ENCODE measurements at regions not wholly inside any gene's neighbourhood (a gene's known extent, or its start where the extent isn't known, plus 50 kb on each side); places are given as distances from the start of the nearest gene placed in this dataset.

GRCh38 chr7:153030976-153031375, 271.4 kb downstream of the ACTR3B start:
- WGBS (ENCODE audit: low lambda C conversion rate), result 31% methylated on average over 5 of the region's 5 CpGs
- in situ Hi-C loops (cut with HindIII; ENCODE audit: extremely low pct_ligation_motif_present, low pct_unique_long_range_greater_than_20kb), result no loop called here
- FAIRE-seq (no peak), DNase-seq (ENCODE audit: low spot score) (no peak), ATAC-seq (no peak)
- H3K9me3 ChIP-seq (ENCODE audit: low read length), result no peaks in the 10 kb centered on the region
- no peak overlapping the region for H3K4me3 ChIP-seq (replicated peaks in 1 of 3; ENCODE audit: insufficient read depth in 1 of 3, low read depth in 2 of 3, low read length in 3 of 3)
- no TSS peak for BruUV-seq (replicated peaks)
- POLR2A ChIA-PET, result no interaction called here
- no peaks in the 10 kb centered on the region for H3K36me3 ChIP-seq (replicated peaks in 1 of 2; ENCODE audit: control insufficient read depth in 1 of 2, insufficient read depth in 2 of 2, low read length in 2 of 2)
- H3K9ac ChIP-seq (ENCODE audit: insufficient read depth, low read depth, low read length), result no peak overlapping the region
- intact Hi-C loops (cut with micrococcal nuclease; ENCODE audit: unreplicated experiment), result no loop called here
- no peak overlapping the region for H2AFZ ChIP-seq (ENCODE audit: low read length)
- H3K79me2 ChIP-seq (ENCODE audit: insufficient read depth, low read length), result no peaks in the 10 kb centered on the region
- H3K27ac ChIP-seq (ENCODE audit: extremely low read length, insufficient read depth, low read length), result no peak overlapping the region
- peaks cover 0 to 2% of the 10 kb centered on the region in 2 experiments; a peak in 1 of 5 replicates for H3K27me3 ChIP-seq (ENCODE audit: control insufficient read depth in 1 of 2, insufficient read depth in 2 of 2, low read length in 2 of 2)
- CTCF ChIA-PET (ENCODE audit: low intra/inter-chr PET ratio, low total read pairs), result no interaction called here
- H3K4me2 ChIP-seq (ENCODE audit: low read depth, low read length), result no peak overlapping the region
- TF ChIP-seq NR2F1 (CRISPR knock-in tag; IDR thresholded peaks at IDR 0.05) (no peak), YEATS2 (CRISPR knock-in tag; IDR thresholded peaks at IDR 0.05; ENCODE audit: borderline replicate concordance) (no peak), ZNF780A (CRISPR knock-in tag; IDR thresholded peaks at IDR 0.05) (no peak), ZNF746 (CRISPR knock-in tag; IDR thresholded peaks at IDR 0.05) (no peak), PBX3 (CRISPR knock-in tag; IDR thresholded peaks at IDR 0.05; ENCODE audit: borderline replicate concordance) (no peak), ZFP62 (CRISPR knock-in tag; IDR thresholded peaks at IDR 0.05) (no peak), ZNF83 (CRISPR knock-in tag; IDR thresholded peaks at IDR 0.05; ENCODE audit: borderline replicate concordance) (no peak), ZNF547 (CRISPR knock-in tag; IDR thresholded peaks at IDR 0.05) (no peak), FLYWCH1 (CRISPR knock-in tag; IDR thresholded peaks at IDR 0.05) (no peak), THAP7 (CRISPR knock-in tag; IDR thresholded peaks at IDR 0.05) (no peak), CREBL2 (CRISPR knock-in tag; IDR thresholded peaks at IDR 0.05; ENCODE audit: borderline replicate concordance) (no peak), RFXANK (CRISPR knock-in tag; IDR thresholded peaks at IDR 0.05) (no peak), DMTF1 (CRISPR knock-in tag; IDR thresholded peaks at IDR 0.05) (no peak), GPBP1L1 (CRISPR knock-in tag; IDR thresholded peaks at IDR 0.05) (no peak), PCBP2 (optimal IDR thresholded peaks at IDR 0.05; ENCODE audit: low read depth, low read length, poor library complexity, severe bottlenecking) (no peak)
- H4K20me1 ChIP-seq (ENCODE audit: insufficient read depth, low read length), result no peaks in the 10 kb centered on the region
- H3K4me1 ChIP-seq (ENCODE audit: insufficient read depth, low read length), result no peaks in the 10 kb centered on the region
